Parathyroid adenoma (tissue), 2 donors: ENCODE measurements at regions not wholly inside any gene's neighbourhood (a gene's known extent, or its start where the extent isn't known, plus 50 kb on each side); places are given as distances from the start of the nearest gene placed in this dataset.

Experiments
- H2AFZ ChIP-seq: fragments of 300-600 bp; sonication (generic); one replicate; pipeline ENCODE4 v1.7.0; 2017; ENCODE audit warnings: antibody characterized with exemption, mild to moderate bottlenecking
- H3K27ac ChIP-seq: fragments of 300-600 bp; sonication (generic); one replicate; pipeline ENCODE4 v1.7.0; 2017
- H3K27me3 ChIP-seq: fragments of 300-600 bp; sonication (generic); one replicate; pipeline ENCODE4 v1.7.0; 2017; ENCODE audit warnings: low read length; ENCODE audit not compliant: control insufficient read depth, insufficient read depth
- H3K36me3 ChIP-seq: fragments of 300-600 bp; sonication (generic); one replicate; pipeline ENCODE4 v1.7.0; 2017; ENCODE audit warnings: low read length; ENCODE audit not compliant: control insufficient read depth, insufficient read depth
- H3K4me1 ChIP-seq: fragments of 300-600 bp; sonication (generic); one replicate; pipeline ENCODE4 v1.7.0; 2017; ENCODE audit warnings: control low read depth
- H3K4me2 ChIP-seq: fragments of 300-600 bp; sonication (generic); one replicate; pipeline ENCODE4 v1.7.0; 2017; ENCODE audit warnings: low read length
- H3K4me3 ChIP-seq: fragments of 300-600 bp; sonication (generic); one replicate; pipeline ENCODE4 v1.7.0; 2017; ENCODE audit warnings: low read depth, low read length
- H3K79me2 ChIP-seq: fragments of 300-600 bp; sonication (generic); one replicate; pipeline ENCODE4 v1.7.0; 2017; ENCODE audit warnings: control low read depth
- H3K9ac ChIP-seq: fragments of 300-600 bp; sonication (generic); one replicate; pipeline ENCODE4 v1.7.0; 2017; ENCODE audit warnings: mild to moderate bottlenecking
- H3K9me3 ChIP-seq: fragments of 300-600 bp; sonication (generic); one replicate; pipeline ENCODE4 v1.7.0; 2017; ENCODE audit warnings: low read length; ENCODE audit not compliant: control insufficient read depth
- CTCF ChIP-seq: fragments of 300-600 bp; sonication (generic); IDR thresholded peaks from one replicate; pipeline ENCODE4 v1.7.0; 2017; ENCODE audit warnings: antibody characterized with exemption, mild to moderate bottlenecking
- donor health status: primary hyperparathyroidism.

- no peak for TF ChIP-seq CTCF
- Histone ChIP-seq H3K27me3 (no peaks in the 10 kb centered on the region), H3K27ac (no peak overlapping the region), H3K79me2 (no peaks in the 10 kb centered on the region), H3K9ac (no peak overlapping the region), H3K4me1 (no peaks in the 10 kb centered on the region), H3K4me2 (no peak overlapping the region), H2AFZ (no peak overlapping the region), H3K9me3 (no peaks in the 10 kb centered on the region), H3K36me3 (no peaks in the 10 kb centered on the region), H3K4me3 (no peak overlapping the region)
Measured at GRCh38 chr2:239519921-239520585, 119.2 kb upstream of the HDAC4 start.

- H3K4me3 ChIP-seq: no peak overlapping the region
- H3K9me3 ChIP-seq: no peaks in the 10 kb centered on the region
- no peaks in the 10 kb centered on the region for H3K79me2 ChIP-seq
- no peaks in the 10 kb centered on the region for H3K4me1 ChIP-seq
- no peak overlapping the region for H2AFZ ChIP-seq
- H3K27ac ChIP-seq: no peak overlapping the region
- no peak overlapping the region for H3K4me2 ChIP-seq
- H3K9ac ChIP-seq: no peak overlapping the region
- H3K27me3 ChIP-seq: no peaks in the 10 kb centered on the region
- H3K36me3 ChIP-seq: no peaks in the 10 kb centered on the region
- TF ChIP-seq CTCF: no peak
Measured at GRCh38 chr2:239519089-239519920, 118.5 kb upstream of the HDAC4 start.

- Histone ChIP-seq H3K79me2 (no peaks in the 10 kb centered on the region), H3K9ac (no peak overlapping the region), H3K9me3 (no peaks in the 10 kb centered on the region), H3K4me2 (no peak overlapping the region), H3K36me3 (no peaks in the 10 kb centered on the region), H3K4me1 (no peaks in the 10 kb centered on the region), H3K4me3 (no peak overlapping the region), H3K27me3 (no peaks in the 10 kb centered on the region), H3K27ac (no peak overlapping the region), H2AFZ (no peak overlapping the region)
- TF ChIP-seq CTCF: no peak
Measured at GRCh38 chr2:239518286-239519088, 117.7 kb upstream of the HDAC4 start.

- no peak for TF ChIP-seq CTCF
- H3K9me3 ChIP-seq: no peaks in the 10 kb centered on the region
- H3K9ac ChIP-seq: no peak overlapping the region
- no peak overlapping the region for H3K4me3 ChIP-seq
- H3K36me3 ChIP-seq: no peaks in the 10 kb centered on the region
- H3K79me2 ChIP-seq: no peaks in the 10 kb centered on the region
- H3K4me2 ChIP-seq: no peak overlapping the region
- H3K27me3 ChIP-seq: no peaks in the 10 kb centered on the region
- no peaks in the 10 kb centered on the region for H3K4me1 ChIP-seq
- no peak overlapping the region for H2AFZ ChIP-seq
- no peak overlapping the region for H3K27ac ChIP-seq
Measured at GRCh38 chr2:239517686-239518085, 116.9 kb upstream of the HDAC4 start.
